GM12875 (cell line): ENCODE measurements at regions not wholly inside any gene's neighbourhood (a gene's known extent, or its start where the extent isn't known, plus 50 kb on each side); places are given as distances from the start of the nearest gene placed in this dataset.

ENCODE experiments used
- H3K4me3 ChIP-seq: one replicate; pipeline ENCODE4 v1.5.1; 2011; ENCODE audit warnings: low read depth, low read length, control low read depth
- TF ChIP-seq, protein P1 (sequence below): IDR thresholded peaks from 2 replicates; pipeline ENCODE4 v1.5.1; 2011; ENCODE audit warnings: low read depth, mild to moderate bottlenecking, control low read depth, inconsistent platforms, low read length, moderate library complexity, borderline replicate concordance; ENCODE audit not compliant: insufficient read depth

DNA sequence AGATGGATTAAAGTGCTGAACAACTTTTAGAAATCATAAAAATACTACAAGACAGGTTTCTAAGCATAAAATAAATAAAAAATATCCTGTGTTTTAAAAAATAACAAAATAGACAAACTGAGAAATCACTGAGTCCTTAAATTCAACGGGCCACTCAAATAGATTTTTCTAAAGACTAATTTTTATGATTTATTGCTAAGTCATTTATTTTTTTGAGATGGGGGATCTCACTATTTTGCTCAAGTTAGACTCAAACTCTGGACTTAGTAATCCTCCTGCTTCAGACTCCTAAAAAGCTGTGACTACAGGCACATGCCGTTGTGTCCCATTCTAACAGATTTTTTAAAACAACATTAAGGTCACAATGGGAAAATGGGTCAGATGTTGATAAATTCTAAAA is 121.0 kb upstream of the THSD7A start:
- H3K4me3 ChIP-seq, result no peak overlapping the region
- TF ChIP-seq, protein P1, sequence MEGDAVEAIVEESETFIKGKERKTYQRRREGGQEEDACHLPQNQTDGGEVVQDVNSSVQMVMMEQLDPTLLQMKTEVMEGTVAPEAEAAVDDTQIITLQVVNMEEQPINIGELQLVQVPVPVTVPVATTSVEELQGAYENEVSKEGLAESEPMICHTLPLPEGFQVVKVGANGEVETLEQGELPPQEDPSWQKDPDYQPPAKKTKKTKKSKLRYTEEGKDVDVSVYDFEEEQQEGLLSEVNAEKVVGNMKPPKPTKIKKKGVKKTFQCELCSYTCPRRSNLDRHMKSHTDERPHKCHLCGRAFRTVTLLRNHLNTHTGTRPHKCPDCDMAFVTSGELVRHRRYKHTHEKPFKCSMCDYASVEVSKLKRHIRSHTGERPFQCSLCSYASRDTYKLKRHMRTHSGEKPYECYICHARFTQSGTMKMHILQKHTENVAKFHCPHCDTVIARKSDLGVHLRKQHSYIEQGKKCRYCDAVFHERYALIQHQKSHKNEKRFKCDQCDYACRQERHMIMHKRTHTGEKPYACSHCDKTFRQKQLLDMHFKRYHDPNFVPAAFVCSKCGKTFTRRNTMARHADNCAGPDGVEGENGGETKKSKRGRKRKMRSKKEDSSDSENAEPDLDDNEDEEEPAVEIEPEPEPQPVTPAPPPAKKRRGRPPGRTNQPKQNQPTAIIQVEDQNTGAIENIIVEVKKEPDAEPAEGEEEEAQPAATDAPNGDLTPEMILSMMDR, result no peak

- H3K4me3 ChIP-seq, result no peak overlapping the region
- TF ChIP-seq, protein P1, result no peak
Measured at GRCh38 chr7:11956991-11957390, 125.0 kb upstream of the THSD7A start.

GRCh38 chr7:11957956-11958355 is 126.0 kb upstream of the THSD7A start:
- H3K4me3 ChIP-seq, result no peak overlapping the region
- TF ChIP-seq, protein P1, result no peak

DNA sequence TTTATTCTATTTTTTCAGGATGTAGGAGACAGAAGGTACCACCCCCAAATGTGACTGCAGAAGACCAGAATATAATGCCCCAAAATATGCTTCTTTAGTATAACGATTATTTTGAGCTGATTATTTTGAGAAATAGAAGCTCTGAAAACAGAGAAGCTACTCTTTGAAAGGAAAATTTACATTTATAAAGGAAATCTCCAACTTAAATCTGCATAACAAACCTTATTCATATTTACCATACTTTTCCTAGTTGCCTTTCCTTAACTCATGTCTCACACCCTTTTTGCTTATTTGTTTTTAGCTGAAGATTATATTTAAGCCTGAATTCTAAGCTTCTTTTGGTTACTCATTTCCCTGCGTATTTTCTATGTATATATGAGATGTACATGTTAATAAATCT is 127.1 kb upstream of the THSD7A start:
- no peak overlapping the region for H3K4me3 ChIP-seq
- TF ChIP-seq, protein P1, result no peak

DNA sequence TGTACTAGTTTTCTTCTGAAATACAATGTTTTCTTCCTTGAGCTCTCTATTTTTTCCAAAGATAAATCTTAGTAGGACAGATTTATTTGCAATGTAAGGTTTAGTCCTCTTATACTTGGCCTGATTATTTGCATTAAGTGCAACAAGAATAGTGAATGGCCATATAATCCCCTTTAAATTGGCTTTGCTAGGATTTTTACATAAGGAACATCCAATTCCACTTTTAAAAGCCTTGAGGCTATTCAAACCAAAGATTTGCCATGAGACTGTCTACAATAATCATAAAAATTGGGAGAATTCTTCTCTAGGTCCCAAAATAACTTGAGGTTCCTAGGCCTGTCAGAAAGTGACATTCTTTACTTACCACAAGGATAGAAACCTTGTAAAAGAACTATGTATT is 128.6 kb upstream of the THSD7A start:
- TF ChIP-seq, protein P1, result no peak
- no peak overlapping the region for H3K4me3 ChIP-seq

GRCh38 chr7:11969643-11970042 is 137.6 kb upstream of the THSD7A start:
- H3K4me3 ChIP-seq, result no peak overlapping the region
- TF ChIP-seq, protein P1, result no peak

DNA sequence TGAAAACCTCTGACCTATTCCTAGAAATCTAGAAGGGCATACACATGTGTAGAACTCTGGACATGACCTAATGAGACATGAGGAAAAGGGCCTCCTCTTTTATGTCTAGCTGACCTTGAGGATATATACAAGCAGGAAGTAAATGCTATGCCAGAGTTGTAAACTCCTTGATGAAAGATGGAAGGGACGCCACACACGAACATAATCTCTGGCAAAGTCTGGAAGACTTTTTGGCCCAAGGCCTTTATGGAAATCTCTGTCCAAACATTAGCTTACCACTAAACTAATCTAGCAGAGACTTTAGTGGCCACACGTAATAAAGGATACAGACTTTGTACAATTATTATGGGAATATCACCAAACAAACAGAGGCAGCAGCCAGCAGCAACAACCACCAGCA is 138.1 kb upstream of the THSD7A start:
- no peak overlapping the region for H3K4me3 ChIP-seq
- TF ChIP-seq, protein P1, result no peak
